GM23338 (cell line): ENCODE measurements at regions not wholly inside any gene's neighbourhood (a gene's known extent, or its start where the extent isn't known, plus 50 kb on each side); places are given as distances from the start of the nearest gene placed in this dataset.

Experiments used
- ATAC-seq: fragments of 200-7000 bp; cut with Tn5 transposase; 3 replicates; pipeline ENCODE4 v1.9.1; 2020
- DNase-seq: peaks from one replicate; pipeline ENCODE4 v3.0.0-alpha.2; 2015; ENCODE audit warnings: low spot score
- H2AFZ ChIP-seq: fragments of 200-600 bp; sonication (generic); 2 replicates; pipeline ENCODE4 v1.8.0; 2016; ENCODE audit warnings: antibody characterized with exemption, mild to moderate bottlenecking, moderate library complexity
- H3F3A ChIP-seq: fragments of 200-600 bp; sonication (generic); replicated peaks from 2 replicates; pipeline ENCODE4 v1.8.0; 2017; ENCODE audit warnings: antibody characterized with exemption, mixed run types, low read depth
- H3K27ac ChIP-seq: fragments of 200-600 bp; sonication (generic); 2 replicates; pipeline ENCODE4 v1.6.1; 2016; ENCODE audit warnings: low read depth
- H3K27me3 ChIP-seq: fragments of 200-600 bp; sonication (generic); 2 replicates; pipeline ENCODE4 v1.8.0; 2016; ENCODE audit warnings: mild to moderate bottlenecking, mixed run types, moderate library complexity; ENCODE audit not compliant: insufficient read depth
- H3K36me3 ChIP-seq: fragments of 200-600 bp; sonication (generic); 2 replicates; pipeline ENCODE4 v1.8.0; 2016; ENCODE audit warnings: mild to moderate bottlenecking; ENCODE audit not compliant: insufficient read depth
- H3K4me1 ChIP-seq: fragments of 200-600 bp; sonication (generic); 2 replicates; pipeline ENCODE4 v1.8.0; 2016; ENCODE audit warnings: mild to moderate bottlenecking, moderate library complexity; ENCODE audit not compliant: insufficient read depth
- H3K4me2 ChIP-seq: fragments of 200-600 bp; sonication (generic); 2 replicates; pipeline ENCODE4 v1.7.1; 2017; ENCODE audit warnings: mixed run types
- H3K4me3 ChIP-seq: fragments of 200-600 bp; sonication (generic); 2 replicates; pipeline ENCODE4 v1.6.1; 2016; ENCODE audit warnings: mixed run types
- H3K79me2 ChIP-seq: fragments of 200-600 bp; sonication (generic); replicated peaks from 2 replicates; pipeline ENCODE4 v1.8.0; 2017; ENCODE audit warnings: mild to moderate bottlenecking; ENCODE audit not compliant: insufficient read depth
- H3K9me2 ChIP-seq: fragments of 200-600 bp; sonication (generic); 2 replicates; pipeline ENCODE4 v1.8.0; 2017; ENCODE audit not compliant: insufficient read depth
- H4K20me1 ChIP-seq: fragments of 200-600 bp; sonication (generic); replicated peaks from 2 replicates; pipeline ENCODE4 v1.8.0; 2017; ENCODE audit warnings: mild to moderate bottlenecking; ENCODE audit not compliant: insufficient read depth
- H3K27ac Mint-ChIP-seq: 2 replicates; pipeline ENCODE4 v1.8.0; 2020; ENCODE audit warnings: inconsistent platforms, mild to moderate bottlenecking, moderate library complexity, mixed read lengths
- H3K27me3 Mint-ChIP-seq: 3 replicates; pipeline ENCODE4 v1.8.0; 2022; ENCODE audit warnings: low read depth, mild to moderate bottlenecking, moderate library complexity, mixed read lengths, inconsistent platforms; ENCODE audit not compliant: insufficient read depth, poor library complexity
- H3K36me3 Mint-ChIP-seq: 3 replicates; pipeline ENCODE4 v1.8.0; 2021; ENCODE audit warnings: low read depth, mild to moderate bottlenecking, inconsistent platforms, moderate library complexity, mixed read lengths
- H3K4me1 Mint-ChIP-seq: 3 replicates; pipeline ENCODE4 v1.8.0; 2020; ENCODE audit warnings: mild to moderate bottlenecking, inconsistent platforms, mixed read lengths
- H3K4me3 Mint-ChIP-seq: 3 replicates; pipeline ENCODE4 v1.8.0; 2021; ENCODE audit warnings: moderate library complexity, mild to moderate bottlenecking, inconsistent platforms, mixed read lengths
- H3K9me3 Mint-ChIP-seq: 3 replicates; pipeline ENCODE4 v1.8.0; 2020; ENCODE audit warnings: moderate library complexity, mild to moderate bottlenecking, inconsistent platforms, mixed read lengths
- CREB1 ChIP-seq: fragments of 250-450 bp; sonication (Bioruptor Pico); IDR thresholded peaks from 2 replicates; pipeline ENCODE4 v1.5.0; 2020; ENCODE audit warnings: low read depth, mild to moderate bottlenecking, moderate library complexity
- CTCF ChIP-seq, 2 experiments: fragments of 200-600 bp in 1 of 2; sonication (generic) in 1 of 2; conservative IDR thresholded peaks; 2 replicates each; pipeline versions ENCODE4 v1.5.1 to v1.6.1; 2016 to 2017; ENCODE audit warnings: antibody characterized with exemption in 2 of 2, low read depth in 2 of 2, mild to moderate bottlenecking in 2 of 2, moderate library complexity in 1 of 2
- EZH2 ChIP-seq: fragments of 200-600 bp; sonication (generic); IDR thresholded peaks from one replicate; pipeline ENCODE4 v1.8.0; 2017; ENCODE audit warnings: antibody characterized with exemption, mild to moderate bottlenecking, low read depth; ENCODE audit not compliant: unreplicated experiment
- EZH2phosphoT487 ChIP-seq: fragments of 200-600 bp; sonication (generic); IDR thresholded peaks from one replicate; pipeline ENCODE4 v1.8.1; 2018; ENCODE audit warnings: antibody characterized with exemption; ENCODE audit not compliant: unreplicated experiment
- JUNB ChIP-seq: IDR thresholded peaks from one replicate; pipeline ENCODE4 v1.6.1; 2016; ENCODE audit warnings: antibody characterized with exemption; ENCODE audit not compliant: unreplicated experiment
- POLR2AphosphoS5 ChIP-seq: IDR thresholded peaks from 2 replicates; pipeline ENCODE4 v1.6.1; 2016; ENCODE audit warnings: antibody characterized with exemption, low read depth
- STAT1 ChIP-seq: IDR thresholded peaks from one replicate; pipeline ENCODE4 v1.6.1; 2016; ENCODE audit warnings: antibody characterized with exemption; ENCODE audit not compliant: unreplicated experiment
- ZNF114 ChIP-seq: fragments of 250-450 bp; sonication (Bioruptor Pico); IDR thresholded peaks from 2 replicates; pipeline ENCODE4 v1.5.0; 2020; ENCODE audit warnings: mild to moderate bottlenecking, moderate library complexity
- TF ChIP-seq, protein P1 (sequence below): IDR thresholded peaks from one replicate; pipeline ENCODE4 v1.6.1; 2018; ENCODE audit warnings: antibody characterized with exemption; ENCODE audit not compliant: unreplicated experiment

GRCh38 chr9:82726424-82727276 is 336.3 kb downstream of the RASEF start (continued):
- TF ChIP-seq, protein P1, sequence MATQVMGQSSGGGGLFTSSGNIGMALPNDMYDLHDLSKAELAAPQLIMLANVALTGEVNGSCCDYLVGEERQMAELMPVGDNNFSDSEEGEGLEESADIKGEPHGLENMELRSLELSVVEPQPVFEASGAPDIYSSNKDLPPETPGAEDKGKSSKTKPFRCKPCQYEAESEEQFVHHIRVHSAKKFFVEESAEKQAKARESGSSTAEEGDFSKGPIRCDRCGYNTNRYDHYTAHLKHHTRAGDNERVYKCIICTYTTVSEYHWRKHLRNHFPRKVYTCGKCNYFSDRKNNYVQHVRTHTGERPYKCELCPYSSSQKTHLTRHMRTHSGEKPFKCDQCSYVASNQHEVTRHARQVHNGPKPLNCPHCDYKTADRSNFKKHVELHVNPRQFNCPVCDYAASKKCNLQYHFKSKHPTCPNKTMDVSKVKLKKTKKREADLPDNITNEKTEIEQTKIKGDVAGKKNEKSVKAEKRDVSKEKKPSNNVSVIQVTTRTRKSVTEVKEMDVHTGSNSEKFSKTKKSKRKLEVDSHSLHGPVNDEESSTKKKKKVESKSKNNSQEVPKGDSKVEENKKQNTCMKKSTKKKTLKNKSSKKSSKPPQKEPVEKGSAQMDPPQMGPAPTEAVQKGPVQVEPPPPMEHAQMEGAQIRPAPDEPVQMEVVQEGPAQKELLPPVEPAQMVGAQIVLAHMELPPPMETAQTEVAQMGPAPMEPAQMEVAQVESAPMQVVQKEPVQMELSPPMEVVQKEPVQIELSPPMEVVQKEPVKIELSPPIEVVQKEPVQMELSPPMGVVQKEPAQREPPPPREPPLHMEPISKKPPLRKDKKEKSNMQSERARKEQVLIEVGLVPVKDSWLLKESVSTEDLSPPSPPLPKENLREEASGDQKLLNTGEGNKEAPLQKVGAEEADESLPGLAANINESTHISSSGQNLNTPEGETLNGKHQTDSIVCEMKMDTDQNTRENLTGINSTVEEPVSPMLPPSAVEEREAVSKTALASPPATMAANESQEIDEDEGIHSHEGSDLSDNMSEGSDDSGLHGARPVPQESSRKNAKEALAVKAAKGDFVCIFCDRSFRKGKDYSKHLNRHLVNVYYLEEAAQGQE = no peak

- Histone ChIP-seq H3K79me2 (no peaks in the 10 kb centered on the region), H3K4me1 (peaks cover 40% of the 10 kb centered on the region), H4K20me1 (no peaks in the 10 kb centered on the region), H3K4me3 (no peak overlapping the region), H3K4me2 (no peak overlapping the region), H3K27me3 (no peaks in the 10 kb centered on the region), H3K9me2 (0 out of 2 replicates have a peak, but pooled peaks cover 3% of the 10 kb centered on the region), H3F3A (no peaks in the 10 kb centered on the region), H3K27ac (no peak overlapping the region), H2AFZ (no peak overlapping the region), H3K36me3 (no peaks in the 10 kb centered on the region)
- H3K9me3 Mint-ChIP-seq = no peaks in the 10 kb centered on the region
- TF ChIP-seq CTCF (conservative IDR thresholded peaks at IDR 0.05; ENCODE audit: low read depth in 2 of 2) = no peak
- no peak for TF ChIP-seq CREB1
- TF ChIP-seq ZNF114 (CRISPR knock-in tag) = no peak
- ATAC-seq = no peak
- H3K4me3 Mint-ChIP-seq = no peak overlapping the region
- peaks cover 28% of the 10 kb centered on the region for H3K4me1 Mint-ChIP-seq
- H3K36me3 Mint-ChIP-seq = no peaks in the 10 kb centered on the region
- H3K27ac Mint-ChIP-seq = no peak overlapping the region
- no peaks in the 10 kb centered on the region for H3K27me3 Mint-ChIP-seq
- DNase-seq = no peak
Measured at GRCh38 chr9:82729141-82729540, 333.8 kb downstream of the RASEF start.

DNA sequence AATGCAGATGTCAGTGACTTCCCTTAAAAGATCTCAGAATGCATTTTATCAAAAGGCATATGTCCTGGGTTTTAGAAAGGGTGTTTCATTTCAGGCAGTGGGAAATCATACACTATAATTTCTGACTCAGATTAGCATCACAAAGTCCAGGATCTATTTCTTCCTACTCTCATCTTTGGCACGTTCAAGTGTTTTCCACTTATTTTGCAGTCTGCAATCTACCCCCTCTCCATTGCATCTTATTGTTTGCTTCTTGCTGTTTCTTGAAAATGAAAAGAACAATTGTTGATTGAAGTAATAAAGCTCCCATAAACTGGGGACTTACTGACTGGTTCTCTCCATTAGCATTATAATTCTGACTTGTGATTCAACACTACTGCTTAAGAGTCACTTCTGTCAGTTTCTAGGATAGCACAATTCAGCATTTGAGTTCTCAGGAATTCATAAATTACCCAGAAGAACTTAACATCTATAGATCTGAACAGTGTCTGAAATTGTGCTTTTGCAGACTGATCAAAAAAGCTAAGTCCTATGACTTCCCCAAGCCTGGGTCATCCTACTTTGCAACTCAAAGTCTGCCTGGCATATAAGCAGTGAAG is 332.9 kb downstream of the RASEF start:
- H3K4me3 Mint-ChIP-seq = no peak overlapping the region
- Histone ChIP-seq H3K4me1 (peaks cover 50% of the 10 kb centered on the region), H3K36me3 (no peaks in the 10 kb centered on the region), H4K20me1 (no peaks in the 10 kb centered on the region), H3K4me3 (no peak overlapping the region), H3K27ac (no peak overlapping the region), H3K79me2 (no peaks in the 10 kb centered on the region), H3K4me2 (peak overlapping the region; percentile 65), H3K9me2 (0 out of 2 replicates have a peak, but pooled peaks cover 3% of the 10 kb centered on the region), H3K27me3 (no peaks in the 10 kb centered on the region), H3F3A (no peaks in the 10 kb centered on the region), H2AFZ (no peak overlapping the region)
- no peaks in the 10 kb centered on the region for H3K36me3 Mint-ChIP-seq
- H3K9me3 Mint-ChIP-seq = no peaks in the 10 kb centered on the region
- peaks cover 37% of the 10 kb centered on the region for H3K4me1 Mint-ChIP-seq
- H3K27me3 Mint-ChIP-seq = no peaks in the 10 kb centered on the region
- ATAC-seq = no peak
- DNase-seq = no peak
- TF ChIP-seq EZH2phosphoT487 (no peak), STAT1 (no peak), JUNB (no peak), EZH2 (no peak), CREB1 (no peak), POLR2AphosphoS5 (no peak)
- H3K27ac Mint-ChIP-seq = no peak overlapping the region
